GM12878 (cell line): ENCODE measurements at regions not wholly inside any gene's neighbourhood (a gene's known extent, or its start where the extent isn't known, plus 50 kb on each side); places are given as distances from the start of the nearest gene placed in this dataset.
A peak's percentile ranks its signal among the peaks of the same experiment; 100 is the strongest.

Experiments
- ATAC-seq: fragments of 200-7000 bp; cut with Tn5 transposase; 3 replicates; pipeline ENCODE4 v1.9.1; 2020; ENCODE audit warnings: mild to moderate bottlenecking, moderate library complexity
- BruUV-seq: library from RNA; stranded (reverse); fragments of 400-500 nt; replicated peaks from 2 replicates; lab custom pipeline; 2021; lab: Mats Ljungman, UMichigan
- CTCF ChIA-PET: fragments of 300-600 bp; sonication (Branson Sonifier 250); formaldehyde crosslinking; extraction: SDS; loops from one replicate; lab custom pipeline; 2021; ENCODE audit warnings: inconsistent platforms; lab: Yijun Ruan, JAX
- POLR2A ChIA-PET: fragments of 350-600 bp; formaldehyde crosslinking; extraction: SDS; loops from one replicate; lab custom pipeline; 2021; ENCODE audit warnings: inconsistent platforms; lab: Charles Lee
- RAD21 ChIA-PET: fragments of 300-600 bp; sonication (Branson Sonifier 250); formaldehyde crosslinking; loops from one replicate; lab custom pipeline; 2023; ENCODE audit warnings: antibody characterized with exemption; ENCODE audit not compliant: unreplicated experiment; lab: Charles Lee
- SMC1A ChIA-PET: fragments of 300-600 bp; sonication (Branson Sonifier 250); formaldehyde crosslinking; loops from one replicate; lab custom pipeline; 2023; ENCODE audit not compliant: unreplicated experiment, uncharacterized antibody; lab: Charles Lee
- DNase-seq: peaks from one replicate; pipeline ENCODE4 v3.0.0-alpha.2; 2011; ENCODE audit warnings: low read depth, low spot score
- FAIRE-seq: peaks from 3 replicates; lab custom pipeline; 2011; peaks lifted over from hg19 to GRCh38; lab: Jason Lieb, UNC
- H2AFZ ChIP-seq: 2 replicates; pipeline ENCODE4 v1.6.0; 2011; ENCODE audit warnings: low read depth, low read length, control low read depth; ENCODE audit not compliant: control insufficient read depth
- H3K27ac ChIP-seq: 2 replicates; pipeline ENCODE4 v1.5.1; 2011; ENCODE audit warnings: control low read depth; ENCODE audit not compliant: control insufficient read depth, insufficient read depth
- H3K27me3 ChIP-seq, 2 experiments: replicated peaks in 1 of 2; 2 replicates each; pipeline versions ENCODE4 v1.6.0 to v1.6.1; 2011; ENCODE audit warnings: low read length in 1 of 2; ENCODE audit not compliant: control insufficient read depth in 2 of 2, insufficient read depth in 2 of 2
- H3K36me3 ChIP-seq, 2 experiments: 2 replicates each; pipeline ENCODE4 v1.5.1; 2011; ENCODE audit warnings: low read length in 1 of 2; ENCODE audit not compliant: control insufficient read depth in 2 of 2, insufficient read depth in 2 of 2
- H3K4me1 ChIP-seq: 2 replicates; pipeline ENCODE4 v1.6.1; 2011; ENCODE audit warnings: mild to moderate bottlenecking, low read length, moderate library complexity, mixed read lengths; ENCODE audit not compliant: control insufficient read depth, insufficient read depth
- H3K4me2 ChIP-seq: 2 replicates; pipeline ENCODE4 v1.6.0; 2011; ENCODE audit warnings: control low read depth; ENCODE audit not compliant: control insufficient read depth, insufficient read depth
- H3K4me3 ChIP-seq: fragments of 200-600 bp; sonication (generic); 2 replicates; pipeline ENCODE4 v1.5.1; 2016
- H3K79me2 ChIP-seq: 2 replicates; pipeline ENCODE4 v1.6.0; 2011; ENCODE audit warnings: low read length; ENCODE audit not compliant: control insufficient read depth, insufficient read depth
- H3K9ac ChIP-seq: 2 replicates; pipeline ENCODE4 v1.8.0; 2011; ENCODE audit warnings: low read length, control low read depth, mixed read lengths; ENCODE audit not compliant: control insufficient read depth, insufficient read depth
- H3K9me3 ChIP-seq: replicated peaks from 3 replicates; pipeline ENCODE4 v1.5.1; 2011; ENCODE audit warnings: mild to moderate bottlenecking, low read length; ENCODE audit not compliant: control insufficient read depth, insufficient read depth
- H4K20me1 ChIP-seq: 2 replicates; pipeline ENCODE4 v1.6.0; 2011; ENCODE audit not compliant: control insufficient read depth, insufficient read depth
- BHLHE40 ChIP-seq, 2 experiments: fragments of 450-650 bp in 1 of 2; IDR thresholded peaks; 2 replicates each; pipeline ENCODE4 v1.6.1; 2011 to 2017; ENCODE audit warnings: low read depth in 2 of 2, borderline replicate concordance in 1 of 2, improper control_type of control experiment in 1 of 2, low read length in 1 of 2, mild to moderate bottlenecking in 1 of 2
- IKZF2 ChIP-seq, 2 experiments: fragments of 450-650 bp; IDR thresholded peaks; 2 replicates each; pipeline ENCODE4 v1.6.1; 2017; ENCODE audit warnings: mild to moderate bottlenecking in 2 of 2, moderate library complexity in 2 of 2
- JUNB ChIP-seq: IDR thresholded peaks from 2 replicates; pipeline ENCODE4 v1.6.1; 2016; ENCODE audit warnings: antibody characterized with exemption, mild to moderate bottlenecking
- TCF12 ChIP-seq: IDR thresholded peaks from 2 replicates; pipeline ENCODE4 v1.6.1; 2011; ENCODE audit warnings: low read depth, mild to moderate bottlenecking, low read length
- ZNF207 ChIP-seq: fragments of 450-650 bp; IDR thresholded peaks from 2 replicates; pipeline ENCODE4 v1.6.1; 2014; ENCODE audit warnings: antibody characterized with exemption, mild to moderate bottlenecking, borderline replicate concordance
- WGBS: methylation state at CpG from one replicate; pipeline ENCODE4 v1.1.6; 2016; ENCODE audit warnings: low lambda C conversion rate; ENCODE audit not compliant: insufficient replicate concordance, insufficient coverage; ENCODE audit errors: missing lambda C conversion rate; 5-methylcytosine and 5-hydroxymethylcytosine counted together
- in situ Hi-C: fragments of 300-500 bp; cut with MboI; formaldehyde crosslinking; loops from 9 replicates; pipeline ENCODE4 v1.14.3; 2018; ENCODE audit warnings: mixed read lengths
- intact Hi-C: fragments of 100-400 bp; cut with micrococcal nuclease; formaldehyde crosslinking; loops from one replicate; pipeline ENCODE4 v1.14.2; 2022; ENCODE audit not compliant: unreplicated experiment
- TF ChIP-seq, protein P1 (sequence below): IDR thresholded peaks from 2 replicates; pipeline ENCODE4 v1.6.1; 2012; ENCODE audit warnings: low read depth, low read length, improper control_type of control experiment

DNA sequence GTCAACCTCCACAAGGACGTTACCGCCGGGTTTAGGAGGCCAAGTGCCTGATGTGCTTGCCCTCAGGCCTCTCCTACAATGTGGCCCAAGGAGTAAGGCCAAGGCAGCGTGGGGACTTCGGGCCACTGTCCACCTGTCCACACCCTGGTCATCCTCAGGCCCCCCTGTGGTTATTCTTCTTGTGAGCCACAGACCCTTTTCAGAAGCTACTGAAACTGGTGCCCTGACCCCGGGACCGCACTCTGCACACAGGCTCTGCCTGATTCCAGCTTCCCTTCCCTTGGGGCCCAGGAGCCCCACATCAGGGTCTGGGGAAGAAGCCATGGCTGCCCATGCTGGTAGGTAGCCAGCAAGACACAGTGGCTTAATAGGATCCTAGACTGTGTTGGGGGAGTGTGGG lies 128.8 kb downstream of the OLFM1 start:
- DNase-seq (no peak), ATAC-seq (no peak), FAIRE-seq (no peak)
- Histone ChIP-seq H3K4me3 (no peak overlapping the region), H3K4me2 (no peak overlapping the region), H4K20me1 (no peaks in the 10 kb centered on the region), H3K36me3 (no peaks in the 10 kb centered on the region), H3K9me3 (no peaks in the 10 kb centered on the region; the same call in 2 of the 3 replicates), H3K4me1 (no peaks in the 10 kb centered on the region), H3K27me3 (peaks cover 0 to 2% of the 10 kb centered on the region in 2 experiments; a peak in 1 of 4 replicates), H3K9ac (no peak overlapping the region), H3K27ac (no peak overlapping the region), H2AFZ (no peak overlapping the region), H3K79me2 (no peaks in the 10 kb centered on the region)
- in situ Hi-C loops (no loop called here), intact Hi-C loops (no loop called here)
- ChIA-PET RAD21 (no interaction called here), POLR2A (no interaction called here), SMC1A (no interaction called here), CTCF (no interaction called here)
- no peak for TF ChIP-seq JUNB
- TF ChIP-seq, protein P1, sequence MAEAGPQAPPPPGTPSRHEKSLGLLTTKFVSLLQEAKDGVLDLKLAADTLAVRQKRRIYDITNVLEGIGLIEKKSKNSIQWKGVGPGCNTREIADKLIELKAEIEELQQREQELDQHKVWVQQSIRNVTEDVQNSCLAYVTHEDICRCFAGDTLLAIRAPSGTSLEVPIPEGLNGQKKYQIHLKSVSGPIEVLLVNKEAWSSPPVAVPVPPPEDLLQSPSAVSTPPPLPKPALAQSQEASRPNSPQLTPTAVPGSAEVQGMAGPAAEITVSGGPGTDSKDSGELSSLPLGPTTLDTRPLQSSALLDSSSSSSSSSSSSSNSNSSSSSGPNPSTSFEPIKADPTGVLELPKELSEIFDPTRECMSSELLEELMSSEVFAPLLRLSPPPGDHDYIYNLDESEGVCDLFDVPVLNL: no peak
- TF ChIP-seq TCF12: no peak
- no peak for TF ChIP-seq ZNF207
- WGBS: 45% methylated on average over 7 of the region's 7 CpGs
- no TSS peak for BruUV-seq

- Histone ChIP-seq H4K20me1 (no peaks in the 10 kb centered on the region), H3K27ac (no peak overlapping the region), H3K4me1 (no peaks in the 10 kb centered on the region), H3K4me3 (no peak overlapping the region), H3K9ac (no peak overlapping the region), H3K36me3 (no peaks in the 10 kb centered on the region), H2AFZ (no peak overlapping the region), H3K79me2 (no peaks in the 10 kb centered on the region), H3K4me2 (no peak overlapping the region), H3K27me3 (peaks cover 0 to 2% of the 10 kb centered on the region in 2 experiments; a peak in 1 of 4 replicates), H3K9me3 (no peaks in the 10 kb centered on the region; the same call in 2 of the 3 replicates)
- SMC1A ChIA-PET: no interaction called here
- RAD21 ChIA-PET: no interaction called here
- FAIRE-seq (no peak), DNase-seq (no peak), ATAC-seq (no peak)
- CTCF ChIA-PET: no interaction called here
- POLR2A ChIA-PET: no interaction called here
- 35% methylated on average over 22 of the region's 22 CpGs for WGBS
- intact Hi-C loops (no loop called here), in situ Hi-C loops (no loop called here)
- peak in 1 of 2 experiments; percentile 25; a peak in 1 of 4 replicates for TF ChIP-seq BHLHE40 (IDR thresholded peaks at IDR 0.05; ENCODE audit: borderline replicate concordance in 1 of 2, low read depth in 2 of 2, low read length in 1 of 2)
- TF ChIP-seq IKZF2 (IDR thresholded peaks at IDR 0.05): no peak
- no TSS peak for BruUV-seq
Observed at GRCh38 chr9:135216791-135217441, 129.4 kb downstream of the OLFM1 start.
